ENCODE measurements at regions not wholly inside any gene's neighbourhood (a gene's known extent, or its start where the extent isn't known, plus 50 kb on each side); places are given as distances from the start of the nearest gene placed in this dataset.

- TF ChIP-seq, protein P1, sequence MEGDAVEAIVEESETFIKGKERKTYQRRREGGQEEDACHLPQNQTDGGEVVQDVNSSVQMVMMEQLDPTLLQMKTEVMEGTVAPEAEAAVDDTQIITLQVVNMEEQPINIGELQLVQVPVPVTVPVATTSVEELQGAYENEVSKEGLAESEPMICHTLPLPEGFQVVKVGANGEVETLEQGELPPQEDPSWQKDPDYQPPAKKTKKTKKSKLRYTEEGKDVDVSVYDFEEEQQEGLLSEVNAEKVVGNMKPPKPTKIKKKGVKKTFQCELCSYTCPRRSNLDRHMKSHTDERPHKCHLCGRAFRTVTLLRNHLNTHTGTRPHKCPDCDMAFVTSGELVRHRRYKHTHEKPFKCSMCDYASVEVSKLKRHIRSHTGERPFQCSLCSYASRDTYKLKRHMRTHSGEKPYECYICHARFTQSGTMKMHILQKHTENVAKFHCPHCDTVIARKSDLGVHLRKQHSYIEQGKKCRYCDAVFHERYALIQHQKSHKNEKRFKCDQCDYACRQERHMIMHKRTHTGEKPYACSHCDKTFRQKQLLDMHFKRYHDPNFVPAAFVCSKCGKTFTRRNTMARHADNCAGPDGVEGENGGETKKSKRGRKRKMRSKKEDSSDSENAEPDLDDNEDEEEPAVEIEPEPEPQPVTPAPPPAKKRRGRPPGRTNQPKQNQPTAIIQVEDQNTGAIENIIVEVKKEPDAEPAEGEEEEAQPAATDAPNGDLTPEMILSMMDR (IDR thresholded peaks at IDR 0.05; ENCODE audit: low read depth, low read length) = no peak
- DNase-seq (ENCODE audit: low read depth in 2 of 2) = no peak
- no peak overlapping the region for H3K4me3 ChIP-seq (replicated peaks in 1 of 2; ENCODE audit: low read depth in 2 of 2, low read length in 2 of 2)
Measured at GRCh38 chr3:95215437-95215957, 1152.6 kb downstream of the NSUN3 start.

- TF ChIP-seq, protein P1 (IDR thresholded peaks at IDR 0.05; ENCODE audit: low read depth, low read length) = no peak
- DNase-seq (ENCODE audit: low read depth in 2 of 2) = no peak
- H3K4me3 ChIP-seq (replicated peaks in 1 of 2; ENCODE audit: low read depth in 2 of 2, low read length in 2 of 2) = no peak overlapping the region
Measured at GRCh38 chr3:95217661-95218060, 1154.8 kb downstream of the NSUN3 start.

DNA sequence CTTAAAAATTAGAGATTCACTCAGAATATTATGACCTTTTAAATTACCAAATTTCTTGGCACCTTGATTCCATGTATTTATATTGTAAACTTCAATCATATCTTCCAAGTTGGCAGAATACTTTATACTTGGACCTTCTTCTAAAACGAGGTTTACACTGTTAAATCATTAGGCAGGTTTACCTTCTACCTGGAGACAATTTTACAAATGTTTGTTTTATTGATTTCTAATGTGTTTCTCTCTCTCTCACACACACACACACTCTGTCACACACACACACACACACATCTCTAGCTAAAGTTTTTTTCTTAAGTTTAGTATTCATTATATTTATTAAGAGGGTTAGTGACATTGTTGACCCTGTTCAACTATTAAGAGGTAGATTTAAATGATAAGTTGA lies 1155.6 kb downstream of the NSUN3 start:
- no peak for DNase-seq (ENCODE audit: low read depth in 2 of 2)
- H3K4me3 ChIP-seq (replicated peaks in 1 of 2; ENCODE audit: low read depth in 2 of 2, low read length in 2 of 2) = no peak overlapping the region
- TF ChIP-seq, protein P1 (IDR thresholded peaks at IDR 0.05; ENCODE audit: low read depth, low read length) = no peak

DNA sequence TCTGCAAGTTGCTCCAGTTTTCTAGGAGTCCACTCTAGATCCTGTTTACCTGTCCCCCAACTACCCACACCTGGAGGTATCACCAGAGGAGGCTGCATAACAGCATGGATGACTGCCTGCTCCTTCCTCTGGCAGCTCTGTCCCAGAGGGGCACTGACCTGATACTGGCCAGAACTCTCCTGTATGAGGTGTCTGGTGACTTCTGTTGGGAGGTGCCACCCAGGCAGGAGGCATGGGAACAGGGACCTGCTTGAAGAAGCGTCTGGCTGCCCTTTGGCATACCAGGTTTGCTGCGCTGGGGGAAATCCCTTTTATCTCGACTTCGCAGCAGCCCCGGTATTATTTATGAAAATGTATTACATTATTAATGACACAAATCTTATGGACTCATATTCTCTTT lies 1163.6 kb downstream of the NSUN3 start:
- TF ChIP-seq, protein P1 (IDR thresholded peaks at IDR 0.05; ENCODE audit: low read depth, low read length) = no peak
- DNase-seq (ENCODE audit: low read depth in 2 of 2) = no peak
- no peak overlapping the region for H3K4me3 ChIP-seq (replicated peaks in 1 of 2; ENCODE audit: low read depth in 2 of 2, low read length in 2 of 2)

GRCh38 chr3:95227092-95227491 lies 1164.2 kb downstream of the NSUN3 start:
- no peak overlapping the region for H3K4me3 ChIP-seq (replicated peaks in 1 of 2; ENCODE audit: low read depth in 2 of 2, low read length in 2 of 2)
- TF ChIP-seq, protein P1 (IDR thresholded peaks at IDR 0.05; ENCODE audit: low read depth, low read length) = no peak
- no peak for DNase-seq (ENCODE audit: low read depth in 2 of 2)

- TF ChIP-seq, protein P1 (IDR thresholded peaks at IDR 0.05; ENCODE audit: low read depth, low read length) = no peak
- no peak for DNase-seq (ENCODE audit: low read depth in 2 of 2)
- H3K4me3 ChIP-seq (replicated peaks in 1 of 2; ENCODE audit: low read depth in 2 of 2, low read length in 2 of 2) = no peak overlapping the region
Measured at GRCh38 chr3:95228416-95228815, 1165.6 kb downstream of the NSUN3 start.

DNA sequence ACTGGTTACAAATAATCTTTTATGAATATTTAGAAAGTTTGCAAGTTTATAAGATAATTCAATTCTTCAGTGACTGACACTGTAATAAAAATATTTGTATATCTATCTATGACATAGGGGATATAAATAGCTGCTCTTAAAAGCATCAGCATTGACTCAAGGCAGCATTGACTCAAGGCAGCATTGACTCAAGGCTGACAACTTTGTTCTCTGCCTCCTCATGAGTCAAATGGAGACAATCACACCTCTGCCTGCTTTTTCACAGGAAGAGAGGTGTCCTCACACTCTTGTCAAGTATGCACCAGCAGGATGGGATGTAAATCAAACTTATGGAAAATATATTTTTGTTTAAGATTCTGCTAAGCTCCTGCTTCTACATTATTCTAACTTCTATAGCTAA lies 1173.1 kb downstream of the NSUN3 start:
- no peak for DNase-seq (ENCODE audit: low read depth in 2 of 2)
- H3K4me3 ChIP-seq (replicated peaks in 1 of 2; ENCODE audit: low read depth in 2 of 2, low read length in 2 of 2) = no peak overlapping the region
- TF ChIP-seq, protein P1 (IDR thresholded peaks at IDR 0.05; ENCODE audit: low read depth, low read length) = no peak

Data from cardiac fibroblast (primary cell).